ENCODE measurements at regions not wholly inside any gene's neighbourhood (a gene's known extent, or its start where the extent isn't known, plus 50 kb on each side); places are given as distances from the start of the nearest gene placed in this dataset.

DNA sequence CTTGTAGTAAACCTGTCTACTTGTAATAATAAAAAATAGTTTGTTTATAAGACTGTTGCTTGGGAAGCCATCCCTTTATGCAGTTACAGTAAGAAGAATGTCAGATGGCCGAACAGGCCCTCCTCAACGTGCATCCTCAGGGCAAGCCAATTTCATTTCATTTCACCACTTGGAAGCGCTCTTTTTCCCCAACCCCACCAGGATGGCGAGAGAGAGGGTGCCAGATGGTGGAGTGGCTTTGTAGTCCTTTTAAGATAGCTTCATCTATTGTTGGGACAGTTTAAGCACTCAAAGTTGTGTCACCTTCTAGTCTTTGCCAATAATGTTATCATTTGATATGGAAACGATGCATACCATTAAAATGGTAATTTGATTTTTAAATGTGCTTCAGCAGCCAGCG is 356.3 kb upstream of the CAMK1G start:
- TF ChIP-seq POLR2AphosphoS5 (IDR thresholded peaks at IDR 0.05) (no peak), POLR2A (IDR thresholded peaks at IDR 0.05; ENCODE audit: low read depth) (no peak), EP300 (IDR thresholded peaks at IDR 0.05) (no peak)
- TF ChIP-seq, protein P1, sequence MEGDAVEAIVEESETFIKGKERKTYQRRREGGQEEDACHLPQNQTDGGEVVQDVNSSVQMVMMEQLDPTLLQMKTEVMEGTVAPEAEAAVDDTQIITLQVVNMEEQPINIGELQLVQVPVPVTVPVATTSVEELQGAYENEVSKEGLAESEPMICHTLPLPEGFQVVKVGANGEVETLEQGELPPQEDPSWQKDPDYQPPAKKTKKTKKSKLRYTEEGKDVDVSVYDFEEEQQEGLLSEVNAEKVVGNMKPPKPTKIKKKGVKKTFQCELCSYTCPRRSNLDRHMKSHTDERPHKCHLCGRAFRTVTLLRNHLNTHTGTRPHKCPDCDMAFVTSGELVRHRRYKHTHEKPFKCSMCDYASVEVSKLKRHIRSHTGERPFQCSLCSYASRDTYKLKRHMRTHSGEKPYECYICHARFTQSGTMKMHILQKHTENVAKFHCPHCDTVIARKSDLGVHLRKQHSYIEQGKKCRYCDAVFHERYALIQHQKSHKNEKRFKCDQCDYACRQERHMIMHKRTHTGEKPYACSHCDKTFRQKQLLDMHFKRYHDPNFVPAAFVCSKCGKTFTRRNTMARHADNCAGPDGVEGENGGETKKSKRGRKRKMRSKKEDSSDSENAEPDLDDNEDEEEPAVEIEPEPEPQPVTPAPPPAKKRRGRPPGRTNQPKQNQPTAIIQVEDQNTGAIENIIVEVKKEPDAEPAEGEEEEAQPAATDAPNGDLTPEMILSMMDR (IDR thresholded peaks at IDR 0.05): no peak
- intact Hi-C loops (cut with DNase I): no loop called here
- peaks cover 0 to 28% (median 2%) of the 10 kb centered on the region in 4 donors for H3K27me3 ChIP-seq
- peaks cover 0 to 19% (median 8%) of the 10 kb centered on the region in 4 donors for H3K9me3 ChIP-seq
- no peak overlapping the region for H3K27ac ChIP-seq (replicated peaks in 1 of 4)
- H3K4me1 ChIP-seq: no peaks in the 10 kb centered on the region
- H3K36me3 ChIP-seq: no peaks in the 10 kb centered on the region
- H3K4me3 ChIP-seq: no peak overlapping the region
- 83% methylated on average over 6 of the region's 6 CpGs for WGBS
- peak; percentile 80 for DNase-seq (ENCODE audit: extremely low spot score)

DNA sequence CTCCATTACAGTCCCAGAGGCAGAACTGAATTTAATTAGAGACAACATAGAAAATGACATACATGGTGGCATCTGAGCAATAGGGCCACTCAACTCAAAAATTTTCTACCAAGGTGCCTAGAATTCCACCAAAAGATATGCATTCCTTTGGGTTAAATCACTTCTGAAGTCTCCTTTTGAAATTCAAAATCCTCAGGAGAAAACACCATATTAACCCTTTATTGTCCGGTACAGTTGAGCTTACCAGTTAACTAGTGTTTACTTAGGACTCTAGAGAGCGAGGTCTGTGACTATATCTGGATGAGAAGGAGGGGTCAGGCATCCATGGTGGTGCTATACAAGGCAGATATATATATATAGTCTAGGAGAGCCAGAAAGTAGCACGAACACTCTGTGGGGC is 355.6 kb upstream of the CAMK1G start:
- 80% methylated on average over 3 of the region's 3 CpGs for WGBS
- Histone ChIP-seq H3K36me3 (no peaks in the 10 kb centered on the region), H3K27me3 (peaks cover 0 to 32% (median 2%) of the 10 kb centered on the region in 4 donors), H3K4me1 (no peaks in the 10 kb centered on the region), H3K27ac (replicated peaks in 1 of 4) (no peak overlapping the region), H3K4me3 (no peak overlapping the region), H3K9me3 (peaks cover 0 to 19% (median 8%) of the 10 kb centered on the region in 4 donors)
- no peak for DNase-seq (ENCODE audit: extremely low spot score)
- intact Hi-C loops (cut with DNase I): no loop called here
- TF ChIP-seq EP300 (IDR thresholded peaks at IDR 0.05) (no peak), POLR2AphosphoS5 (IDR thresholded peaks at IDR 0.05) (no peak), POLR2A (IDR thresholded peaks at IDR 0.05; ENCODE audit: low read depth) (no peak)
- TF ChIP-seq, protein P1 (IDR thresholded peaks at IDR 0.05): no peak

DNA sequence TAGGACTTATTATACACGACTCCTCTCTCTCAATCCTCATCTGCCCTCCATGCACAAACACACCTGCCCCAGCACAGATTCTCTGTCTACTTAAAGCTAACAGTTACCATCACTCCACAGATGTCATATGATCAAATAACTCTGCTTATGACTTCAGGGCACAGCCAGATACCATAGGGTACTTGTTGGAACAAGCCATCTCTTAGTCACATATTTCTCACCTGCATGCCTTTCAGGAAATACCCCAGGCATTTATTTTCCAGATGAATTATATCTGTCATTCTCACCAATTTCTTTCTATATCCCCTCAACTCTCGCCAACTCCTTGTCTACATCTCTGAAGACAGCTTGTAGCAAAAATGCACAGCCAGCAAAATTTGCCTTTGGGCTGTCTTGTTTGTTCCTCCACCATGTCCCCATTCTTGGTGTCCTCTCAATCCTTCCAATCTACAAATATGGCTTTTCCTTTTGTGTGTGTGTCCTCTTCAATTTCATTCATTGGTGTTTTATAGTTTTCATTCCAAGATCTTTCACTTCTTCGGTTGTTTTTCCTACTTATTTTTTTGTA is 353.9 kb upstream of the CAMK1G start:
- TF ChIP-seq EP300 (IDR thresholded peaks at IDR 0.05) (no peak), POLR2AphosphoS5 (IDR thresholded peaks at IDR 0.05) (no peak), POLR2A (IDR thresholded peaks at IDR 0.05; ENCODE audit: low read depth) (no peak)
- TF ChIP-seq, protein P1 (IDR thresholded peaks at IDR 0.05): no peak
- intact Hi-C loops (cut with DNase I): no loop called here
- Histone ChIP-seq H3K4me1 (no peaks in the 10 kb centered on the region), H3K27me3 (peaks cover 0 to 32% (median 2%) of the 10 kb centered on the region in 4 donors), H3K4me3 (no peak overlapping the region), H3K9me3 (peaks cover 0 to 19% (median 8%) of the 10 kb centered on the region in 4 donors), H3K36me3 (no peaks in the 10 kb centered on the region), H3K27ac (replicated peaks in 1 of 4) (no peak overlapping the region)
- DNase-seq (ENCODE audit: extremely low spot score): peak; percentile 53
- WGBS: 82% methylated on average over 3 of the region's 3 CpGs

DNA sequence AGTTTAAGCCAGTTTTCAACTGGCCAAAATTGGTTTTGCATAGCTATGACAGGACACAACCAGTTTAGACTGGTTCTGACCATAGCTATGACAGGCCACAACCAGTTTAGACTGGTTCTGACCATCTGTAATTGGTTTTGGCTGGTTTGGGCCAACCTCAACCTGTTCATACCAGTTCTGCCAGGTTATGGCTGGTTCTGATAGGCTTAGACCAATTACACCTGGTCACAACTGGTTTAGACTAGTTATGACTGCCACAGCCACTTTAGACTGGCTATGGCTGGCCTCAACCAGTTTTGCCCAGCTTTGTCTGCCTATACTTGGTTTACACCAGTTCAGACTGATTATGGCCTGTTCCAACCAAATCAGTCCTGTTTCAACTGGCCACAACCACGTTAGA is 353.2 kb upstream of the CAMK1G start:
- no peaks in the 10 kb centered on the region for H3K36me3 ChIP-seq
- H3K9me3 ChIP-seq: peaks cover 0 to 19% (median 8%) of the 10 kb centered on the region in 4 donors
- no peak overlapping the region for H3K4me3 ChIP-seq
- H3K27ac ChIP-seq (replicated peaks in 1 of 4): no peak overlapping the region
- WGBS: 87% methylated on average over 1 of the region's 1 CpG
- peaks cover 0 to 32% (median 2%) of the 10 kb centered on the region in 4 donors for H3K27me3 ChIP-seq
- no peak for TF ChIP-seq EP300 (IDR thresholded peaks at IDR 0.05)
- TF ChIP-seq, protein P1 (IDR thresholded peaks at IDR 0.05): no peak
- TF ChIP-seq POLR2A (IDR thresholded peaks at IDR 0.05; ENCODE audit: low read depth): no peak
- no peak for TF ChIP-seq POLR2AphosphoS5 (IDR thresholded peaks at IDR 0.05)
- no peaks in the 10 kb centered on the region for H3K4me1 ChIP-seq
- peak; percentile 31 for DNase-seq (ENCODE audit: extremely low spot score)
- intact Hi-C loops (cut with DNase I): no loop called here
